HG02840 (cell line): ENCODE measurements at regions not wholly inside any gene's neighbourhood (a gene's known extent, or its start where the extent isn't known, plus 50 kb on each side); places are given as distances from the start of the nearest gene placed in this dataset.

Experiments used
- ATAC-seq: cut with Tn5 transposase; IDR thresholded peaks from one replicate; pipeline ENCODE4 v1.9.1; 2021; ENCODE audit warnings: mild to moderate bottlenecking, moderate library complexity, moderate number of reproducible peaks; ENCODE audit not compliant: unreplicated experiment, low FRiP score

GRCh38 chr4:180542445-180543100 is 1700.6 kb upstream of the TENM3 start:
- ATAC-seq: no peak

GRCh38 chr4:180550106-180550505 is 1693.1 kb upstream of the TENM3 start:
- no peak for ATAC-seq

GRCh38 chr4:180557348-180557747 is 1685.9 kb upstream of the TENM3 start:
- ATAC-seq: no peak

- ATAC-seq: no peak
These were observed 1685.3 kb upstream of the TENM3 start for GRCh38 chr4:180557950-180558349.

GRCh38 chr4:180558427-180558826 is 1684.8 kb upstream of the TENM3 start:
- no peak for ATAC-seq

GRCh38 chr4:180560896-180561295 is 1682.3 kb upstream of the TENM3 start:
- ATAC-seq: no peak

- no peak for ATAC-seq
These were observed 1679.2 kb upstream of the TENM3 start for GRCh38 chr4:180564026-180564425.

- ATAC-seq: no peak
These were observed 1678.8 kb upstream of the TENM3 start for GRCh38 chr4:180564448-180564847.

GRCh38 chr4:180565856-180566431 is 1677.3 kb upstream of the TENM3 start:
- ATAC-seq: no peak

GRCh38 chr4:180566492-180566891 is 1676.7 kb upstream of the TENM3 start:
- ATAC-seq: no peak

- ATAC-seq: no peak
These were observed 1676.1 kb upstream of the TENM3 start for GRCh38 chr4:180567080-180567479.

- ATAC-seq: no peak
These were observed 1671.6 kb upstream of the TENM3 start for GRCh38 chr4:180571516-180572055.

- ATAC-seq: no peak
These were observed 1665.0 kb upstream of the TENM3 start for GRCh38 chr4:180578175-180578574.

- ATAC-seq: no peak
These were observed 1662.1 kb upstream of the TENM3 start for GRCh38 chr4:180581061-180581460.

- no peak for ATAC-seq
These were observed 1655.8 kb upstream of the TENM3 start for GRCh38 chr4:180587379-180587778.

- no peak for ATAC-seq
These were observed 1653.6 kb upstream of the TENM3 start for GRCh38 chr4:180589575-180589974.

- ATAC-seq: no peak
These were observed 1646.2 kb upstream of the TENM3 start for GRCh38 chr4:180596888-180597483.

- no peak for ATAC-seq
These were observed 1644.9 kb upstream of the TENM3 start for GRCh38 chr4:180598281-180598680.

- no peak for ATAC-seq
These were observed 1639.4 kb upstream of the TENM3 start for GRCh38 chr4:180603791-180604190.

- no peak for ATAC-seq
These were observed 1632.9 kb upstream of the TENM3 start for GRCh38 chr4:180610324-180610723.

GRCh38 chr4:180615746-180616145 is 1627.5 kb upstream of the TENM3 start:
- no peak for ATAC-seq

GRCh38 chr4:180617196-180617595 is 1626.0 kb upstream of the TENM3 start:
- ATAC-seq: no peak
